C4-2B (cell line): ENCODE measurements at regions not wholly inside any gene's neighbourhood (a gene's known extent, or its start where the extent isn't known, plus 50 kb on each side); places are given as distances from the start of the nearest gene placed in this dataset.

Experiments used
- H3K27ac ChIP-seq: fragments of 450-650 bp; 2 replicates; pipeline ENCODE4 v1.5.1; 2017
- ZFX ChIP-seq: fragments of 450-650 bp; IDR thresholded peaks from 2 replicates; pipeline ENCODE4 v1.6.1; 2017
- TF ChIP-seq, protein P1 (sequence below): fragments of 450-650 bp; conservative IDR thresholded peaks from 2 replicates; pipeline ENCODE4 v1.5.1; 2017; ENCODE audit warnings: mild to moderate bottlenecking

DNA sequence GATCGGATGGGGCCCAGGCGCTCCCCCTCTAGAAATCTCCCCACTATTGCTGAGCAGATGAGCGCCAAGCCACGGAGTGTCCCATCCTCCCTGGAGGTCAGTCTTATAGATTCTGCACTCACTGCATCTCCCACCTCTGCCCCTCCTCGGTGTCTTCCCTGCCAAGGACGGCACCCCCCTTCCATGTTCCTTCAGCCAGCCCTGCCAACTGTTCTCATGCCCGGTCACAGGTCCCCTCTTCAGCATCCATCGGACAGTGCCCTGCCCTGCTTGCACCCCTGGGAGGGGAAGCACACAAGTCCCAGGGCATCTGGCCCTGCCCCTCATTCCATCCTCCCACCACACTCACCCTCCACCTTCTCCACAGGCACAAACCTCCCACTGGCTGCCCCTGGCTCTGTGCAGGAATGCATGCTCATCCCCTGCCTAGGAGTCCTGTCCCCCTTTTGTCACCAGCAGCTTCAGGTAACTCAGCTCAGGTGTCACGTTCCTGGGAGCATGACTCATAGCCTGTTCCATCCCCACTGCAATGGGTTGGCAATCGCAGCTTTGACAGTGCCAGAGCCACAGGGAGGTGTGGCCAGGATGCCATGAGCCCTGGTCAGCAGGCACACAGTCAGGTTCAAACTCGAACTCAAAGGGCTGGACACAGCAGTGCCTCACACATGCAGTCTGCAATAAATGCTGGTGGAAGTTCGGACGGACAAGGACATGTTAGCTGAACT, 234.7 kb upstream of the TCERG1L start:
- H3K27ac ChIP-seq = no peak overlapping the region

GRCh38 chr10:131547129-131547799, 235.7 kb upstream of the TCERG1L start:
- H3K27ac ChIP-seq = no peak overlapping the region
- TF ChIP-seq ZFX = no peak
- TF ChIP-seq, protein P1, sequence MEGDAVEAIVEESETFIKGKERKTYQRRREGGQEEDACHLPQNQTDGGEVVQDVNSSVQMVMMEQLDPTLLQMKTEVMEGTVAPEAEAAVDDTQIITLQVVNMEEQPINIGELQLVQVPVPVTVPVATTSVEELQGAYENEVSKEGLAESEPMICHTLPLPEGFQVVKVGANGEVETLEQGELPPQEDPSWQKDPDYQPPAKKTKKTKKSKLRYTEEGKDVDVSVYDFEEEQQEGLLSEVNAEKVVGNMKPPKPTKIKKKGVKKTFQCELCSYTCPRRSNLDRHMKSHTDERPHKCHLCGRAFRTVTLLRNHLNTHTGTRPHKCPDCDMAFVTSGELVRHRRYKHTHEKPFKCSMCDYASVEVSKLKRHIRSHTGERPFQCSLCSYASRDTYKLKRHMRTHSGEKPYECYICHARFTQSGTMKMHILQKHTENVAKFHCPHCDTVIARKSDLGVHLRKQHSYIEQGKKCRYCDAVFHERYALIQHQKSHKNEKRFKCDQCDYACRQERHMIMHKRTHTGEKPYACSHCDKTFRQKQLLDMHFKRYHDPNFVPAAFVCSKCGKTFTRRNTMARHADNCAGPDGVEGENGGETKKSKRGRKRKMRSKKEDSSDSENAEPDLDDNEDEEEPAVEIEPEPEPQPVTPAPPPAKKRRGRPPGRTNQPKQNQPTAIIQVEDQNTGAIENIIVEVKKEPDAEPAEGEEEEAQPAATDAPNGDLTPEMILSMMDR = no peak

More for the DNA sequence above, 234.7 kb upstream of the TCERG1L start:
- no peak for TF ChIP-seq ZFX
- TF ChIP-seq, protein P1 = no peak

DNA sequence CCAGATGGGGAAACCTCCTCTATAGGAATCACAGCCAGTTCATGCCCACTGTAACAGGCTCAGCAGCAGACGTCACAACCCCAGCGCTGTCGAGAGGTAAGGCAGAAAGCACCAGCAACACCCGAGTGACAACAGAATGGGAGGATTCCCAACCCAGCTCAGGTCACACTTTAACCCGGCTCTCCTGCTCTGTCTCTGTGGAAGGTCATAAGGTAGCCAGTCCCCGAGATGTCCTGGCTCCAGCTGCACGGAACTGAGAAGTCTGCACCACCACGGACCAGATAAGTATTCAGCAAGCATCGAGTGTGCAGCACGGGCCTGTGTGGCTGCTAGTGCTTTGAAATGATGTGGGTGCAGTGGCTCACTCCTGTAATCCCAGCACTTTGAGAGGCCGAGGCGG, 236.7 kb upstream of the TCERG1L start:
- TF ChIP-seq, protein P1 = no peak
- no peak for TF ChIP-seq ZFX
- no peak overlapping the region for H3K27ac ChIP-seq

GRCh38 chr10:131549116-131549515, 237.6 kb upstream of the TCERG1L start:
- H3K27ac ChIP-seq = no peak overlapping the region
- TF ChIP-seq ZFX = no peak
- TF ChIP-seq, protein P1 = no peak

- no peak for TF ChIP-seq ZFX
- TF ChIP-seq, protein P1 = no peak
- no peak overlapping the region for H3K27ac ChIP-seq
Observed at GRCh38 chr10:131553121-131553520, 241.6 kb upstream of the TCERG1L start.

DNA sequence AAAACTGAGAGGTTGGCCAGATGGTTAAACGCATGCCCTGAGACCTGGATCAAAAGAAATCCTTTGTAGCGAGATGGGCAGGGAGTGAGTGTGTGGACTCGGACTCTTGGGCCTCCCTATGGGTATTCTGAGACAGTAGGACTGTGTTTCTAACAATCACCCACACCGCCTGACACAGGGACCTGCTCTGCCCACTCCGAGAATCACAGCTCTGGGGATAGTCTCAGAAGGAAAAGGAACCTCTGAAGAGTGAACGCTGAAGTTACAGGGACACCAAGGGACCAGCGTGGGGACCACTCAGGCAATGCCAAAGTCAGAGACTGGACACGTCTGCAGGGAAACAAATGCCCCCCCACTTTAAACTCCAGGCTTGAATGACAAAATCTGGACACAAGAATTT, 242.1 kb upstream of the TCERG1L start:
- TF ChIP-seq ZFX = no peak
- TF ChIP-seq, protein P1 = no peak
- H3K27ac ChIP-seq = no peak overlapping the region

- TF ChIP-seq, protein P1 = no peak
- no peak for TF ChIP-seq ZFX
- no peak overlapping the region for H3K27ac ChIP-seq
Observed at GRCh38 chr10:131554821-131555220, 243.3 kb upstream of the TCERG1L start.
